Fibroblast of lung (primary cell): ENCODE measurements at regions not wholly inside any gene's neighbourhood (a gene's known extent, or its start where the extent isn't known, plus 50 kb on each side); places are given as distances from the start of the nearest gene placed in this dataset.

Source experiments
- DNase-seq, 2 donors: peaks; one replicate each; pipeline versions ENCODE4 v3.0.0 to v3.0.0-alpha.2; 2010; ENCODE audit warnings: low read depth in 2 of 2
- H2AFZ ChIP-seq: 2 replicates; pipeline ENCODE4 v1.5.1; 2012; ENCODE audit warnings: low read length, control low read depth, inconsistent platforms
- H3K27ac ChIP-seq: 2 replicates; pipeline ENCODE4 v1.5.1; 2011; ENCODE audit warnings: low read length, control low read depth; ENCODE audit not compliant: insufficient read depth
- H3K27me3 ChIP-seq: 2 replicates; pipeline ENCODE4 v1.5.1; 2011; ENCODE audit warnings: mild to moderate bottlenecking, low read length; ENCODE audit not compliant: control insufficient read depth, insufficient read depth
- H3K36me3 ChIP-seq: 2 replicates; pipeline ENCODE4 v1.5.1; 2011; ENCODE audit warnings: low read length; ENCODE audit not compliant: control insufficient read depth, insufficient read depth
- H3K4me1 ChIP-seq: 2 replicates; pipeline ENCODE4 v1.5.1; 2011; ENCODE audit warnings: low read length; ENCODE audit not compliant: control insufficient read depth, insufficient read depth; ENCODE audit errors: extremely low read depth
- H3K4me2 ChIP-seq: 2 replicates; pipeline ENCODE4 v1.5.1; 2011; ENCODE audit warnings: low read length, control low read depth; ENCODE audit not compliant: insufficient read depth; ENCODE audit errors: extremely low read depth
- H3K4me3 ChIP-seq, 4 experiments: fragments of 200-600 bp in 1 of 4; sonication (generic) in 1 of 4; replicated peaks in 1 of 4; 2 replicates each; pipeline ENCODE4 v1.5.1; 2011 to 2016; ENCODE audit warnings: low read length in 4 of 4, low read depth in 3 of 4, mild to moderate bottlenecking in 3 of 4, control low read depth in 2 of 4, inconsistent platforms in 1 of 4, mixed read lengths in 1 of 4; ENCODE audit not compliant: insufficient read depth in 1 of 4; ENCODE audit errors: control extremely low read depth in 1 of 4
- H3K79me2 ChIP-seq: 2 replicates; pipeline ENCODE4 v1.5.1; 2012; ENCODE audit warnings: mild to moderate bottlenecking, low read length, inconsistent platforms; ENCODE audit not compliant: control insufficient read depth, insufficient read depth
- H3K9ac ChIP-seq: 2 replicates; pipeline ENCODE4 v1.5.1; 2011; ENCODE audit warnings: mild to moderate bottlenecking, low read length, control low read depth; ENCODE audit not compliant: insufficient read depth
- H3K9me3 ChIP-seq: 2 replicates; pipeline ENCODE4 v1.5.1; 2012; ENCODE audit warnings: low read depth, low read length; ENCODE audit not compliant: control insufficient read depth, insufficient read depth
- H4K20me1 ChIP-seq: 2 replicates; pipeline ENCODE4 v1.5.1; 2011; ENCODE audit warnings: low read length; ENCODE audit not compliant: control insufficient read depth, insufficient read depth; ENCODE audit errors: extremely low read depth
- EZH2 ChIP-seq: IDR thresholded peaks from 2 replicates; pipeline ENCODE4 v1.5.1; 2012; ENCODE audit warnings: low read length, control low read depth, mild to moderate bottlenecking; ENCODE audit errors: missing control alignments
- TF ChIP-seq, protein P1 (sequence below), 2 donors: IDR thresholded peaks in 1 of 2; conservative IDR thresholded peaks in 1 of 2; 1 replicate in 1 of 2; 2 replicates in 1 of 2; pipeline ENCODE4 v1.5.1; 2011 to 2012; ENCODE audit warnings: low read length in 2 of 2, control low read depth in 1 of 2, inconsistent platforms in 1 of 2, low read depth in 1 of 2, mild to moderate bottlenecking in 1 of 2

DNA sequence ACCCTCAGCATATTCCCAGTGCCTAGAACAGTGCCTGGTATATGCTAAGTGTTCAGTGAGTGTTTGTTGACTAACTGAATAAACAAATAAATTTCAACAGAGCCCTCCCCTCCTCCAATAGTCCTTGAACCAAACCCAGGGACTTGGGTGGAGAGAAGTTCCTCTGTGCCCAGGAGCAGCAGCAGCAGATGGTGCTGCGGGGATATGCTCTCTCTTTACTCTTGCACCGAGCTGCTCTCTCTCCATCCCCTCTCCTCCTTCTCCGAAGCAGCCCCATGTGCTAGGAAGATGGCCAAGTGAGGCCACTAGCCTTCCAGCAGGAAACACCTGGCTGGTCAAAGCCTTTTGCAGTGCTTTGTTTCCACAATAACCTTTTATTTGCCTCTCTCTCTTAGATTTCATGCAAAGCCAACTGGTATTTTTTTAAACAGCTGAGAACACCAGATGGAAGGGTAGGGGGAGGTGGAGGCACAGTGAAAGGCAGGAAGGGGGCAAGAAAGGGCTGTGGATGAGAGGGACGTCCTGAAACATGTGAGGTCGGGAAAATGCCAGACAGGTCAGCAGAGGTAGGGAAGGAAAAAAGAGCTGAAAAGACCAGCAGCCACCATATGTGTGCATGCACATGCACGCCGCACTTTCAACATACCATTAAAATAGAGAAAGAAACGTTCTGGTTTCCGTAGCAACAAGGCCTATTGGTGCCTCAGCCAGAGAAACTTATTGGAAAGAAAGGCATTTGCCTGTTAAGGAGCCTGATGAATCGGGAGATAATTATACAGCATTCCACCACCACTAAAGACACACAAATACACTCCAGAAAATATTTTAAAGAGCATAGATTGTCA lies 78.9 kb downstream of the EMP1 start:
- DNase-seq, result no peak
- no peak overlapping the region for H3K4me2 ChIP-seq
- TF ChIP-seq, protein P1, sequence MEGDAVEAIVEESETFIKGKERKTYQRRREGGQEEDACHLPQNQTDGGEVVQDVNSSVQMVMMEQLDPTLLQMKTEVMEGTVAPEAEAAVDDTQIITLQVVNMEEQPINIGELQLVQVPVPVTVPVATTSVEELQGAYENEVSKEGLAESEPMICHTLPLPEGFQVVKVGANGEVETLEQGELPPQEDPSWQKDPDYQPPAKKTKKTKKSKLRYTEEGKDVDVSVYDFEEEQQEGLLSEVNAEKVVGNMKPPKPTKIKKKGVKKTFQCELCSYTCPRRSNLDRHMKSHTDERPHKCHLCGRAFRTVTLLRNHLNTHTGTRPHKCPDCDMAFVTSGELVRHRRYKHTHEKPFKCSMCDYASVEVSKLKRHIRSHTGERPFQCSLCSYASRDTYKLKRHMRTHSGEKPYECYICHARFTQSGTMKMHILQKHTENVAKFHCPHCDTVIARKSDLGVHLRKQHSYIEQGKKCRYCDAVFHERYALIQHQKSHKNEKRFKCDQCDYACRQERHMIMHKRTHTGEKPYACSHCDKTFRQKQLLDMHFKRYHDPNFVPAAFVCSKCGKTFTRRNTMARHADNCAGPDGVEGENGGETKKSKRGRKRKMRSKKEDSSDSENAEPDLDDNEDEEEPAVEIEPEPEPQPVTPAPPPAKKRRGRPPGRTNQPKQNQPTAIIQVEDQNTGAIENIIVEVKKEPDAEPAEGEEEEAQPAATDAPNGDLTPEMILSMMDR (conservative IDR thresholded peaks at IDR 0.05 in 1 of 2, IDR thresholded peaks at IDR 0.05 in 1 of 2; ENCODE audit: low read depth in 1 of 2, low read length in 2 of 2), result no peak
- TF ChIP-seq EZH2, result no peak
- no peak overlapping the region for H3K27ac ChIP-seq
- H4K20me1 ChIP-seq, result no peaks in the 10 kb centered on the region
- no peaks in the 10 kb centered on the region for H3K4me1 ChIP-seq
- H3K36me3 ChIP-seq, result no peaks in the 10 kb centered on the region
- no peak overlapping the region for H2AFZ ChIP-seq
- H3K4me3 ChIP-seq, result no peak overlapping the region
- no peaks in the 10 kb centered on the region for H3K79me2 ChIP-seq
- no peaks in the 10 kb centered on the region for H3K9me3 ChIP-seq
- H3K9ac ChIP-seq, result no peak overlapping the region
- H3K27me3 ChIP-seq, result peaks cover 25% of the 10 kb centered on the region

- Histone ChIP-seq H3K27ac (no peak overlapping the region), H3K9me3 (no peaks in the 10 kb centered on the region), H3K4me2 (no peak overlapping the region), H4K20me1 (no peaks in the 10 kb centered on the region), H2AFZ (no peak overlapping the region), H3K79me2 (no peaks in the 10 kb centered on the region), H3K27me3 (peaks cover 17% of the 10 kb centered on the region), H3K9ac (no peak overlapping the region), H3K4me1 (no peaks in the 10 kb centered on the region), H3K4me3 (no peak overlapping the region), H3K36me3 (no peaks in the 10 kb centered on the region)
- DNase-seq, result peak in 1 of 2 donors; percentile 4
- TF ChIP-seq, protein P1 (conservative IDR thresholded peaks at IDR 0.05 in 1 of 2, IDR thresholded peaks at IDR 0.05 in 1 of 2; ENCODE audit: low read depth in 1 of 2, low read length in 2 of 2), result no peak
- TF ChIP-seq EZH2, result no peak
These were observed 77.3 kb downstream of the EMP1 start for GRCh38 chr12:13273850-13274249.

GRCh38 chr12:13273097-13273496 lies 76.6 kb downstream of the EMP1 start:
- Histone ChIP-seq H3K27ac (no peak overlapping the region), H3K27me3 (peaks cover 17% of the 10 kb centered on the region), H3K9ac (no peak overlapping the region), H3K9me3 (no peaks in the 10 kb centered on the region), H3K4me2 (no peak overlapping the region), H3K4me1 (no peaks in the 10 kb centered on the region), H3K36me3 (no peaks in the 10 kb centered on the region), H3K79me2 (no peaks in the 10 kb centered on the region), H3K4me3 (no peak overlapping the region), H2AFZ (no peak overlapping the region), H4K20me1 (no peaks in the 10 kb centered on the region)
- no peak for DNase-seq
- TF ChIP-seq, protein P1 (conservative IDR thresholded peaks at IDR 0.05 in 1 of 2, IDR thresholded peaks at IDR 0.05 in 1 of 2; ENCODE audit: low read depth in 1 of 2, low read length in 2 of 2), result no peak
- no peak for TF ChIP-seq EZH2
